MG63 (cell line): ENCODE measurements at regions not wholly inside any gene's neighbourhood (a gene's known extent, or its start where the extent isn't known, plus 50 kb on each side); places are given as distances from the start of the nearest gene placed in this dataset.
"Not testable (repeated sequence)": the region's sequence is repeated elsewhere in the genome, so short reads cannot be mapped to it uniquely, and the experiment has no call there.

Source experiments
- DNase-seq: peaks from one replicate; pipeline ENCODE4 v3.0.0-alpha.2; 2020
- H3K27me3 ChIP-seq: fragments of 250-450 bp; sonication (Bioruptor Pico); 2 replicates; pipeline ENCODE4 v1.5.1; 2020; ENCODE audit warnings: mild to moderate bottlenecking, moderate library complexity
- H3K36me3 ChIP-seq: fragments of 250-450 bp; sonication (Bioruptor Pico); 2 replicates; pipeline ENCODE4 v1.5.1; 2020; ENCODE audit warnings: mild to moderate bottlenecking, moderate library complexity
- H3K4me3 ChIP-seq: fragments of 250-450 bp; sonication (Bioruptor Pico); 2 replicates; pipeline ENCODE4 v1.5.1; 2020; ENCODE audit warnings: mild to moderate bottlenecking, moderate library complexity
- H3K9me3 ChIP-seq: fragments of 250-450 bp; sonication (Bioruptor Pico); 2 replicates; pipeline ENCODE4 v1.5.1; 2020; ENCODE audit warnings: mild to moderate bottlenecking, moderate library complexity

DNA sequence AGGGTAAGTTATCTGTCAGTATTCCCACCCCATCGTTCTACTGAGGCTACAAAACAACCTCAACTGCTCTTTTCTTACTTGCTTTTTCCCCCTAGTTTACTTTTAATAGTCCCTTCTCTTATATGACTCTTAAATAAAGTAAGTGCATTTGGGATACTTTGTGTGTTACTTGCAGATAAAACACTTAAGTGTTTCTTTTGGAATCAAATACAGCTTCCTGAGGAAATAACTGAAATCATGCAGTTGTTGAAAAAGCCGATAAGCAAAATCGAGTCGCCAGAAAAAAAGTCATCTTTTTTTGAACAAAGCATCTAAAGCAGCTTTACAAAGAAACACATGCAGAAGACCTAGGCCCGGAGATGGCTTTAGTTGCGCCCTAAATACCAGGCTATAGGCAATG, 53.5 kb upstream of the EPB41L4A start:
- no peak for DNase-seq
- no peaks in the 10 kb centered on the region for H3K27me3 ChIP-seq
- no peaks in the 10 kb centered on the region for H3K36me3 ChIP-seq
- no peaks in the 10 kb centered on the region for H3K9me3 ChIP-seq
- no peak overlapping the region for H3K4me3 ChIP-seq

DNA sequence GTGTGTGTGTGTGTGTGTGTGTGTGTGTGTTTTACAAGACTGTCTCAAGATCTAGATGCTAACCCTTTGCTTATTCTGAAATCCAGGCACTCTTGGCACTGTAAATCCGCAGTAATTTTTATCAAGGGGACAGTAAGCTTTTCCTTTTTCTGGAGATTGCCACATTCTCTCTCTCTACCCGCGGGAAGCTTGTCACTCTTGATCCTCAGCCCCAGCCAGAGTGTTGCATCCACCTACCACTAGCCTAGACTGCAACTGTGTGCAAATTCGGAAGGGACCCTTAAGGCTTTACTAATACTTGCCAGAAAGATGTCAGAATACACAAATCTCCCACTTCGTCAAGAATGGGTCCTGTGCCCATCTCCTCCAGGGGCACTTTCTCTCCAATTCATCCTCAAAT, 54.9 kb upstream of the EPB41L4A start:
- no peaks in the 10 kb centered on the region for H3K9me3 ChIP-seq
- no peaks in the 10 kb centered on the region for H3K36me3 ChIP-seq
- H3K27me3 ChIP-seq: no peaks in the 10 kb centered on the region
- DNase-seq: no peak
- H3K4me3 ChIP-seq: no peak overlapping the region

DNA sequence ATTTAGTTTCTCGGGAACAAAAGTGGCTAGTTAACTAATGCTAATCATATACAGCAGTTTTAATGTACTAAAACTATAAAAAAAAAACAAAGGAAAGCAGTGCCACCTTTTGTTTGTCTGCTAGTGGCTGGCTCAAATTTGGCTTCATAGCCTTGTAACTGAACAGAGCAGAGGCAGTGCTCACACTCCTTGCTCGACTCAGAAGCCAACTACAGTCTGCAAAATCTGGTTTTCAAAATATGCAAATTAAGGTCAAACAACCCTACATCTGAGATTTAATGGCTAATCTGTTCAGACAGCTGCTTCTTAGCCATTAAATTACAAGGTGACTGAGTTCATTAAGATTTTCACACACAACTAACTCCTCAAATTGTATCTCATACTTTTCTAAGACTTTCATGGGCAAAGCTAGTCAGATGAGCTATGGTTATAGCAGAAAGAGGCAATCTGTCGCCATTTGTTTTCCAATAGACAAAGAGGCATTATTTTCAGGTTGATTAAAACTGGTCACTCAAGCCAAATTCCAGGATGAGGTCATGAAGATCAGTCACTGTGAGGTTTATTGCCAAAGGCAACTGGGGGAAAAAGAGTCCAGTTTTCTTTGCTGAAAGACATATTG, 56.8 kb upstream of the EPB41L4A start:
- no peaks in the 10 kb centered on the region for H3K9me3 ChIP-seq
- H3K27me3 ChIP-seq: no peaks in the 10 kb centered on the region
- H3K36me3 ChIP-seq: no peaks in the 10 kb centered on the region
- peak; percentile 7 for DNase-seq
- no peak overlapping the region for H3K4me3 ChIP-seq

DNA sequence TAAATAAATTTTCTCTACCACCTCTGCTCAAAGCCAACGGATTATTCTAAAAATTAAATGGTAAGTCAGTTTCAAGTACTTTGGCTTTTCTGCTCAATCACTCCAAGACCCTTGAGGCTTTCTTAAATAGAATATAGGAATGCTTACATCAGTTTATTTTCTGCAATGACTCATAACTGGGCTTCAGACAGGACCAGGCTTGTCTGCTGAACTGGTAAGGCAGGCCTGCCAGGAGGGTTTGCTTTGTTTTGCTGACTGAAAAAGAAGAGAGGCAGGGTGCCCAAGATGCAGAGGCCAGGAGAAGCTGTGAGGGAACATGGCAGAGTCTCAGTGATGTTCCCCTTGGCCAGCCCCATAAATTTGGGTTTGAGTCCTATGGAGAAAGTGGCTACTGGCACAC, 60.3 kb upstream of the EPB41L4A start:
- H3K27me3 ChIP-seq: no peaks in the 10 kb centered on the region
- no peaks in the 10 kb centered on the region for H3K9me3 ChIP-seq
- no peaks in the 10 kb centered on the region for H3K36me3 ChIP-seq
- no peak overlapping the region for H3K4me3 ChIP-seq
- peak; percentile 90 for DNase-seq

DNA sequence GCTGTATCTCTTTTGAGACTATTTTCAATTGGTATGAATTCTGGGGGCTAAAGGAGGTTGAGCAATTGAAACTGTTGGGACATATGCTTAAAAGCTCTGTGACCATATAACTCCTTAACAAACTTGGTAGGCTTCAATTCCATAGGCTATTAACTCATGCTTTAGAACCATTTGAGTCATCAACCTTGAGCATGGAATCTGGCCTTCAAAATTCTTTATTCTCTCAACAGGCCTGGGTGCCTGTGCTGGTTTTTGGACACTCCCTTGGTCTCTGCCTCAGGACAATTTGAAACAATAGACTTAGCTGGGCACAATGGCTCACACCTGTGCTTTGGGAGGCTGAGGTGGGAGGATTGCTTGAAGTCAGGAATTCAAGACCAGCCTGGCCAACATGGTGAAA, 61.4 kb upstream of the EPB41L4A start:
- Histone ChIP-seq H3K27me3 (no peaks in the 10 kb centered on the region; the same call in 1 of the 2 replicates), H3K9me3 (no peaks in the 10 kb centered on the region)
- no peak for DNase-seq

DNA sequence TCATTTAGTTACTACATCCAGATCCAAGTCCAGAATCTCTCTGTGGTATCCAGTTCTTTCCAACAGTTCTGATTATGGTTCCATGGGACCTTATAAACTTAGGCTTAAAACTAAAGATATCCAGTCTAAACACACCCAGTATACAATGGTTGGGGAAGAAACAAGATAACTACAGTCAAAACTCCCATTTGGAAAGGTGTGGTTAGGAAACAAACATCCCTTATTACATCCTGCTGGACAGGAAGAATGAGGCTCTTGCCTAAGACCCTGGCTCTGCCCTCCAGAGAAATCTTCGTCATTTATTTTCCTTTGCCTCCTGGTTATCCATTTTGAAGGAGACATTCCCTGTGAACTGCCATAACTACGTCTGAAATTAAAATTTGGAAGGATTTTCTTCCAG, 64.6 kb upstream of the EPB41L4A start:
- H3K9me3 ChIP-seq: no peaks in the 10 kb centered on the region
- H3K36me3 ChIP-seq: no peaks in the 10 kb centered on the region
- H3K4me3 ChIP-seq: no peak overlapping the region
- no peak for DNase-seq
- H3K27me3 ChIP-seq: peaks cover 2% of the 10 kb centered on the region; the same call in 1 of the 2 replicates

More for the DNA sequence above, 61.4 kb upstream of the EPB41L4A start:
- Histone ChIP-seq H3K36me3 (no peaks in the 10 kb centered on the region), H3K4me3 (no peak overlapping the region)

DNA sequence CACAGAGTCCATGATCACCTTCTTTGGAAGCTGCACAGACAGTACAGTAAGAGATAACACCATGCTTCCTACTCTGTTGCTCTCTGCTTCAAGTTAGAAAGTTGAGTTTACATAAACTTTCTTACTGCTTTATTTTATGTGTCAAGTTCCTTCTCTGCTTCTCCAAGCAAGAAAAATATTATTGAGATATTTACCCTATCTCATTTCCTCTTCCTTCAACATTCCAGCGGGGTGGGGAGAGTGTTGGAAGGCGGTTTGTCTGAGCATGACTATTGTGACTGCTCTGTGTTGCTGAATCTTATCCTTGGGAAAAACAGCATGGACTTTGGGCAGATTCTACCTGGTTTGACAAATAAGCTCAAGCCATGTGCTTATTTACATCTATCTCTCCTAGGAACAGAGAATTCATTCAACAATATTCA, 66.9 kb upstream of the EPB41L4A start:
- H3K4me3 ChIP-seq: no peak overlapping the region
- H3K9me3 ChIP-seq: no peaks in the 10 kb centered on the region
- no peak for DNase-seq
- peaks cover 2% of the 10 kb centered on the region; the same call in 1 of the 2 replicates for H3K27me3 ChIP-seq
- H3K36me3 ChIP-seq: no peaks in the 10 kb centered on the region

DNA sequence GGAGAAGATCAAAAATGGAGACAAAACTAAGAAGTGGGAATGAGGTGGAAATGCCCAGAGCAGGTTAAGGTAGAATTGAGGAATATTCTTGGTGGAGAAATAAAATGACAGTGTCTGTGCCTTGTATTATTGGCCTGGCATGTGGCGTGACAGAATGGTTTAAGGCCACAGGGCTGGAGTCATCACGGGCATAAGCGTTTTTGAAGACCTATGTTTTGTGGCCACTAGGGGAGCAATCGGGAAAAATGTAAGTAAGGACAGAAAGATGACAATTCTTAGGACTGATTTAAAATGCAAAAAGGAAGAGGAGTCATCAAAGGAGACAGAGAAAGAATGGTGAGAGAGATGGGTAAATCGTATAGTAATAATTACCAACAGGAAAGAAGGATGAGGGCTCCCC, 72.2 kb upstream of the EPB41L4A start:
- no peaks in the 10 kb centered on the region for H3K36me3 ChIP-seq
- H3K9me3 ChIP-seq: no peaks in the 10 kb centered on the region
- no peak overlapping the region for H3K4me3 ChIP-seq
- peaks cover 5% of the 10 kb centered on the region; the same call in 1 of the 2 replicates for H3K27me3 ChIP-seq
- no peak for DNase-seq

DNA sequence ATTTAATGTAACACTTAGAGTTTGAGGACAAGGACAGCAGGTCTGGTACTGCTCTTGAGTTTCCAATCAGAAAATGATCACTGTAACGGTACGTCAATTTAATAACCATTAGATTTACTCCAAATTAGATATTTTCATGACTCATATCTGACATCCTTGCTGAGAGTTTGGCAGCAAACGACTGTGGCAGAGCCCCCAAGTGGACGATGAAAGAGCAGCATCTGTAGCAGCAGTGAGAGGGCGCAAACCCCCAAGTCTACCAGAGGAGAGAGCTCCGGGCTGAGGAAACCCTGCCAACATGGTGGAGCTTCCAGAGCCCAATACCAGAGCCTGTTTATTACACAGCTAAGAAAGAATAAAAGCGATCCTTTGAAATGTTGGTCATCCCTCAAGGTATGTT, 73.2 kb upstream of the EPB41L4A start:
- Histone ChIP-seq H3K9me3 (no peaks in the 10 kb centered on the region), H3K4me3 (no peak overlapping the region), H3K36me3 (no peaks in the 10 kb centered on the region), H3K27me3 (peaks cover 6% of the 10 kb centered on the region; the same call in 1 of the 2 replicates)
- DNase-seq: peak; percentile 74

DNA sequence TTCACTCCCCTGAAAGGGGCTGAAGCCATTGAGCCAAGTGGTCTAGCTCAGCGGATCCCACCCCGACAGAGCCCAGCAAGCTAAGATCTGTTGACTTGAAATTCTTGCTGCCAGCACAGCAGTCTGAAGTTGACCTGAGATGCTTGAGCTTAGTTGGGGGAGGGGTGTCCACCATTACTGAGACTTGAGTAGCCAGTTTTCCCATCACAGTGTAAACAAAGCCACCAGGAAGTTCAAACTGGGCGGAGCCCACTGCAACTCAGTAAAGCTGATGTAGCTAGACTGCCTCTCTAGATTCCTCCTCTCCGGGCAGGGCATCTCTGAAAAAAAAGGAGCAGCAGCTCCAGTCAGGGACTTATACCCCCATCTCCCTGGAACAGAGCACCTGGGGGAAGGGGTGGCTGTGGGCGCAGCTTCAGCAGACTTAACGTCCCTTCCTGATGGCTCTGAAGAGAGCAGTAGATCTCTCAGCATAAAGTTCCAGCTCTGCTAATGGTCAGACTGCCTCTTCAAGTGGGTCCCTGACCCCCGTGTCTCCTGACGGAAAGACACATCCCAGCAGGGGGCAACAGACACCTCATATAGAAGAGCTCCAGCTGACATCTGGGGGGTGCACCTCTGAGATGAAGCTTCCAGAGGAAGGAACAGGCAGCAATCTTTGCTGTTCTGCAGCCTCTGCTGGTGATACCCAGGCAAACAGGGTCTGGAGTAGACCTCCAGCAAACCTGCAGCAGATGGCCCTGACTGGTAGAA, 84.8 kb upstream of the EPB41L4A start:
- not testable (repeated sequence) for H3K9me3 ChIP-seq

DNA sequence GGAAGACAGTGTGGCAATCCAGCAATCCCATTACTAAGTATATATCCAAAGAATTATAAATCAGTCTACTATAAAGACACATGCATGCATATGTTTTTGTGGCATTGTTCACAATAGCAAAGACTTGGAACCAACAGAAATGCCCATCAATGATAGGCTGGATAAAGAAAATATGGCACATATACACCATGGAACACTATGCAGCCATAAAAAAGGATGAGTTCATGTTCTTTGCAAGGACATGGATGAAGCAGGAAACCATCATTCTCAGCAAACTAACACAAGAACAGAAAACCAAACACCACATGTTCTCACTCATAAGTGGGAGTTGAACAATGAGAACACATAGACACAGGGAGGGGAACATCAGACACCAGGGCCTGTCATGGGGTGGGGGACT, 90.0 kb upstream of the EPB41L4A start:
- not testable (repeated sequence) for H3K9me3 ChIP-seq, H3K4me3 ChIP-seq, H3K36me3 ChIP-seq, DNase-seq
- H3K27me3 ChIP-seq: peaks cover 22% of the 10 kb centered on the region

More for the DNA sequence above, 84.8 kb upstream of the EPB41L4A start:
- DNase-seq, H3K4me3 ChIP-seq, H3K36me3 ChIP-seq: not testable (repeated sequence)
- peaks cover 21% of the 10 kb centered on the region for H3K27me3 ChIP-seq

DNA sequence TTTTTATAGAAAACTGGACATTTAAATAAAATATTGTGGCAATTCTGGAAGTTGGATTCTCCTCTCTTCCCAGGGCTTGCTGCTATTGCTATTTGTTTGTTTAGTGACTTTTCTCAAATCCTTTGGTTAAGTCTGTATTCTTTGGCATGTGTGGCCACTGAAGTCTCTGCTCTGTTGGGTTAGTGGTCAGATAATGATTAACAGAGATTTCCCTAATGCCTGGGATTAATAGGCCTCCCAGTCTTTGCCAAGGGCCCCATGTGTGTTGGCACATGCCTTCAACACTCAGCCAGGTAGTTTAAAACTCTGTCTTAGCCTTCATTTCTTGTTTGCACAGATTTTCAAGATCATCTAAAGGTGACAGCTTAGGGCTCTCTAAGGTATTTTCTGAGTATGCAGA, 92.8 kb upstream of the EPB41L4A start:
- Histone ChIP-seq H3K27me3 (peaks cover 17% of the 10 kb centered on the region), H3K9me3 (no peaks in the 10 kb centered on the region; the same call in 1 of the 2 replicates), H3K36me3 (no peaks in the 10 kb centered on the region), H3K4me3 (no peak overlapping the region)
- no peak for DNase-seq

DNA sequence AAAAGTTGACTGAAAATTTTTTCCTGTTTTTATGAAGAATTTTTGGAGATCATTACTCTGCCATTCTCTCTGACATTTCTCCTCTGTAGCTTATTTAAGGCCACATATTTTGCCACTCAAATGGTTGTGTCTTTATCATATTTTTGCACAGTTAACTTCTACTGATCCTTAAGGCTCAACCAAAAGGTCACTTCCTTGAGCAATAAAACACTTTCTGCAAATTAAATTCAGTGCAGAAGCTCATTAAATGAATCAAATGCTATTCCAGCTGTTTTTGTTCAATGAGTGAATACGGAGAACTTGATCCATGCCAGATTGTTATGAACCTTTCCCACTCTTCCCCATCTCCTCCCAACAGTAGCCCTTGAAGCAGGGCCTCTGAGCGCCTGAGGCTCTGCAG, 93.8 kb upstream of the EPB41L4A start:
- Histone ChIP-seq H3K9me3 (peaks cover 3% of the 10 kb centered on the region; the same call in 1 of the 2 replicates), H3K4me3 (no peak overlapping the region), H3K27me3 (peaks cover 12% of the 10 kb centered on the region), H3K36me3 (no peaks in the 10 kb centered on the region)
- no peak for DNase-seq

DNA sequence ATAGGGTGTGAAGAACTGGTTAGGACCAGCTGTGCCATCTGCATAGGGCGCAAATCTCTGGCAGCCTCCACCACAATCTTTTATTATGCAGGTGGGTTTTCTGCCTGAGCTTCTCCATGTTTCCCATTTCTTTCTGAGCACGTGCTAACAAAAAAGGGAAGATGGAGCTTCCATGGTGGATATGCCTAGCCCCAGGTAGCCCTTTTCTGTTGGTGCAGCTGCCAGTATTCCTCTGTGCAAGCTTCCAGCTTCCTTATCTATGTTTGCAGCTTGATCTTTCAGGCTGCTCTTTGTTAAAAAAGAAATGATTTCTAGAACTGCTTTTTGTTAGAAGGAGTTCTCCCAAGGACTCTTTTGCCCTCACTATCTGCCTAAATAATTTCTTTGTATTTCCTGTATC, 95.0 kb upstream of the EPB41L4A start:
- H3K4me3 ChIP-seq: no peak overlapping the region
- no peak for DNase-seq

DNA sequence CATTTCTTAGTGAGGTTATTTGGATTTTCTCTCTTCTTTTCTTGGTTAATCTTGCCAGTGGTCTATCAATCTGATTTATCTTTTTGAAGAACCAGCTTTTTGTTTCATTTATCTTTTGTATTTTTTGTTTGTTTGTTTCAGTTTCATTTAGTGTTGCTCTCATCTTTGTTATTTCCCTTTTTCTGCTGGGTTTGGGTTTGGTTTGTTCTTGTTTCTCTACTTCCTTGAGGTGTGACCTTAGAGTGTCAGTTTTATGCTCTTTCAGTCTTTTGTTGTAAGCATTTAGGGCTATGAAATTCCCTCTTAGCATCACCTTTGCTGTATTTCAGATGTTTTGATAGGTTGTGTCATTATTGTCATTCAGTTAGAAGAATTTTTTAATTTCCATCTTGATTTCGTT, 101.4 kb upstream of the EPB41L4A start:
- H3K9me3 ChIP-seq: peaks cover 11% of the 10 kb centered on the region
- peaks cover 26% of the 10 kb centered on the region for H3K27me3 ChIP-seq
- H3K36me3 ChIP-seq, H3K4me3 ChIP-seq, DNase-seq: not testable (repeated sequence)

More for the DNA sequence above, 95.0 kb upstream of the EPB41L4A start:
- peaks cover 13% of the 10 kb centered on the region for H3K27me3 ChIP-seq
- peaks cover 9% of the 10 kb centered on the region for H3K9me3 ChIP-seq
- H3K36me3 ChIP-seq: no peaks in the 10 kb centered on the region

DNA sequence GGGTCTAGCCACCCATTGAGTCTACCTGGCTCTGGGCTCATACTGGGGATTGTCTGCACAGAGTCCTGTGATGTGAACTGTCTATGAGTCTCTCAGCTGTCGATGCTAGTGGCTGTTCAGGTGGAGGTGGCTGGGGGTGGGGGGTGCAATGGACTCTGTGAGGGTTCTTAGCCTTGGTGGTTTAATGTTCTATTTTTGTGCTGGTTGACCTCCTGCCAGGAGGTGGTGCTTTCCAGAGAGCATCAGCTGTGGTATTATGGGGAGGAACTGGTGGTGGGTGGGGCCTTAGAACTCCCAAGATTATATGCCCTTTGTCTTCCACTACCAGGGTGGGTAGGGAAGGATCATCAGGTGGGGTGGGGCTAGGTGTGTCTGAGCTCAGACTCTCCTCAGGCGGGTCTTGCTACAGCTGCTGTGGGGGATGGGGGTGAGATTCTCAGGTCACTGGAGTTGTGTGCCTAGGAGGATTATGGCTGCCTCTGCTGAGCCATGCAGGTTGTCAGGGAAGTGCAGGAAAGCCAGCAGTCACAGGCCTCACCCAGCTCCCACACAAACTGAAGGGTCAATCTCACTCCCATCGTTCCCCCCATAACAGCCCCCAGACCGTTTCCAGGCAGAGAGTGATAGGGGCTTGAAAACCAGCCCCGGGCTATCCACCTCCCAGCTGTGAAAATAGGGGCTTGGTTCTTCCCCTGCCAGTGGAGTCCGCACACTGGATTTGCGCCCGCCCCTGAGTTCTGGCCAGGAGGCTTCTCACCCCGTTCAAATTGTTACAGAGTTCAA, 104.0 kb upstream of the EPB41L4A start:
- H3K36me3 ChIP-seq, H3K9me3 ChIP-seq, H3K4me3 ChIP-seq, DNase-seq: not testable (repeated sequence)
- peaks cover 24% of the 10 kb centered on the region for H3K27me3 ChIP-seq

DNA sequence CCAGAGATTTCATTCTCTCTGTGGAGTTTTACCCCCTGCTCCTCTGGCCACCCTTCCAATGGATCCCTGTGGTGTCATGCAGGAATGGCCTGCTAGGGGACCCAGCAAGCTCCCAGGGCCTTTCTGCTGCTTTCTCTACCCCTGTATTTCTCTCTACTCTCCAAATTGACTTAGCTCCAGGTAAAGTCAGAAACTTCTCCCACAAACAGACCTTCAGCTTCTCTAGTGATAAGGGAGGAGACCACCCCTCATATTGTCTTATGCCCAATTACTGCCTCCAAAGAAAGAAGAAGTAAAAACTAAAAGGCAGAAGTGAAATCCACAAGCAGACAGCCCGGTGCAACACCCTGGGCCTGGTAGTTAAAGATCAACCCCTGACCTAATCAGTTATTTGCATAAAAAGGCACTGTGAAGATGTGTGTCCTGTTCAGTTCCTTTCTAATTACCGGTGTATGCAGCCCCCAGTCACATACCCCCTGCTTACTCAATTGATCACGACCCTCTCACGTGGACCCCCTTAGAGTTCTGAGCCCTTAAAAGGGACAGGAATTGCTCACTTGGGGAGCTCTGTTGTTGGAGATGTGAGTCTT, 104.7 kb upstream of the EPB41L4A start:
- H3K36me3 ChIP-seq, H3K4me3 ChIP-seq, DNase-seq, H3K9me3 ChIP-seq: not testable (repeated sequence)
- H3K27me3 ChIP-seq: peaks cover 24% of the 10 kb centered on the region
